NCI-H2029 treated with DMSO at 0.1 percent for 48 hours (cell line): ENCODE measurements at regions not wholly inside any gene's neighbourhood (a gene's known extent, or its start where the extent isn't known, plus 50 kb on each side); places are given as distances from the start of the nearest gene placed in this dataset.

ENCODE experiments used
- DNase-seq: peaks from one replicate; lab custom pipeline; 2025; lab: John Stamatoyannopoulos, UW

DNA sequence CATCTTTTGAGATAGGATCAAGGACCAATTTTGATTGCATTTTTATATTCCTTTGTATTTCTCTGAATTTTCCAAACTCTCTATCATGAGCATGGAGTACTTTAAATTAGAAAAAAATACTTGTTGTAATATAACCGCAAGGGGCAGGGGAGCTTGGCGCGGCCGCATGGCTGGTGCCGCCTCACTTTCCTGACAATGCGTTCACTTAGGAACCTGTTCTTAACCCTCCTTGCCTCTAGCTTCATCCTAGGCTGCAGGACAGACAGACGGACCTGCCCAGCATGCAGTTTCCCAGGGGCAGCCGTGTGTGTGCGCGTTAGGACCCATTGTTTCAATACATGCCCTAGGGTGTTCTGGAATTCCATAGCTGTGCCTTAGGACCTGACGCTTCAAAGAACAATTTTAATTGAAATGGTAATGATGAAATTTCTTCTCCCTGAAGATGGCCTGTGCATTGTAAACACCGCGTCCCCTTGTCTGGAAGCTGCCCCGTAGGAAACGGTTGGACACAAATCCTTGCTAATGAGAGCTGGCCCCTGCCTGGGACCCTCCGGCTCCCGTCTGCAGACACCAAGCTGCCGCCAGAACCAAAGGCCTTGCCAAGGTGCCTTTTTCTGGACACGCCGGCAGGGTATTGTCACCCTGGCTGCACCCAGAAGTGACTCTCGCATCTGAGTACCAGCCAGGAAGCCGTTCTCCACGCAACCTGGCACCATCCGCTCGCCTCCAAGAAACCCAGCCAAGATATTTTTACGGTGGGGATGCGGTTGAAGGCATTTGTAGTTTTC is 466.4 kb downstream of the NPHP4 start:
- DNase-seq: no peak

DNA sequence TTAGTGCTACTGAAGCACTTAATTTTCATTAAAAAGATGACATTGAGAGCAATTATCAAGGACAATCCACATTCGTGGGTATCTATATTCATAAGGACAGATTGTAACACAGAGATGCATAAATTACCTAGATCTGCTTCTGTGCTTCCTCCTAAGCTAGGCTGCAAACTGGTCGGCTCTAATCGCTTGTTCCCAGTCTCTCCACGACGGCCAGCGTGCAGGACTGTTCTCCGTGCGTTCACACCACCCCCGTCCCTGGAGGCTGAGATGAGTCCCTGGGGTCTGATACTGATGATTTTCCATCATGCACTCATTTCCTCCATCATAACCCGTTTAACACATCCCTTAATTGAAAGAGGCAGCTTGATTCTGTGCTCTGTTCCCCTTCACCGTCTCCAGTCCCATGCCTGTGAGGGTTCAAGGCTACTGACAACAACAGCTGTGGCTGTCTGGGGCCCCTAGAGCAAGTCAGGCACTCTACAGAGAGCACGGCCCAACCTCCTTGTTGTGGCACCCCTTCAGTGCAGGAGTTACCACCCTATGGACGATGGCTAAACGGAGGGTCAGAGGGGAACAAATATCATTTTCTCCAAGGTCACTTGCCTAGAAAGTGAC is 469.6 kb downstream of the NPHP4 start:
- no peak for DNase-seq

DNA sequence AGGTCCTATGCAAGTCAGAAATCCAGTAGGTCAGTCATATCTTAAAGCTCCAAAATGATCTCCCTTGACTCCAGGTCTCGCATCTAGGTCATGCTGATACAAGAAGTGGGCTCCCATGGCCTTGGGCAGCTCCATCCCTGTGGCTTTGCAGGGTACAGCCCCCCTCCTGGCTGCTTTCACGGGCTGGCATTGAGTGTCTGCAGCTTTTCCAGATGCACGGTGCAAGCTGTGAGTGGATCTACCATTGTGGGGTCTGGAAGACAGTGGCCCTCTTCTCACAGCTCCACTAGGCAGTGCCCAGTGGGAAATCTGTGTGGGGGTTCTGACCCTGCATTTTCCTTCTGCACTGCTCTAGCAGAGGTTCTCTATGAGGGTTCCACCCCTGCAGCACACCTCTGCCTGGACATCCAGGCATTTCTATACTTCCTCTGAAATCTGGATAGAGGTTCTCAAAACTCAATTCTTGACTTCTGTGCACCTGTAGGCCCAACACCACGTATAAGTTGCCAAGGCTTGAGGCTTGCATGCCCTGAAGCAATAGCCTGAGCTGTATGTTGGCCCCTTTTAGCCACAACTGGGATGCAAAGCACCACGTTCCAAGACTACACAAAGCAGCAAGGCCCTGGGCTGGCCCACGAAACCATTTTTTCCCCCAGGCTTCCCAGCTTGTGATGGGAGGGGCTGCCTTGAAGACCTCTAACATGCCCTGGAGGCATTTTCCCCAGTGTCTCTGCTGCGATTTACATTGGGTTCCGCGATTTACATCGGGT is 472.7 kb downstream of the NPHP4 start:
- DNase-seq: no peak

DNA sequence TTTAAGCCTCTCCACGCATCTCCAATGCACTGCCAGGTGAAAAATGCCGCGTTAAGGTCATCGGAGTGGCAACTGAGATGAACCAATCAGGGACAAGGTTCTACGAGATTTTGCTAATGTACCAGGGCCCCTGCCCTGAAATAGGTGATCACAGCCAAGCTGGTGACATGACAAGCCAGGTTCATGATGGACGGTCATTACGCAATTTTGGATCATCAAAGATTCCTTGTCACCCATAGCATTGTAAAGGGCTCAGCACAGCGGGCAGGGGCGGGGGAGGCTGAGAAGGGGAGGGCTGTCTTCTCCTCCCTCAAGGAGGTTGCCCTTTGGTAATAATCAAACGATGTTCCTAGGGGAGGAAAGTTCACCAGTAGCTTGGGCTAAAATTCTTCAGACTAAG is 475.5 kb downstream of the NPHP4 start:
- DNase-seq: no peak

DNA sequence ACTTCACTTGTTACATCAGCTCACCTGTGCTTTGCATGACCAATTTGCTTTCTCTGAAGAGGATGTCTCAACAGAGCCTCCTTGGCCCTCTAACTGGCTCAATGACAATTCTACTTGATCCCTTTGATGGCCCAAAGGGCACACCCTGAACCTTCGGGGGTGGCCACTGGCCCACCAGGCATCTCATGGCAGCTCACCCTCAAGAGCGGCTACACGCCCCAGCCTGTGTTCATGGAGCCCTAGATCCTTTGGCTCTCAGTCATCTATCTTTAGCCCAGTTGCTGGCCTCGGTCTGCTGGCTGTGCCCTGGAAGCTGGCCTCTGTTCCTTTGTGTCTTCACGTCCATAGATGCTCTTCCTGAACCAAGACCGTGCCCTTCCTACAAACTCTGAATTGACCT is 476.7 kb downstream of the NPHP4 start:
- DNase-seq: no peak

DNA sequence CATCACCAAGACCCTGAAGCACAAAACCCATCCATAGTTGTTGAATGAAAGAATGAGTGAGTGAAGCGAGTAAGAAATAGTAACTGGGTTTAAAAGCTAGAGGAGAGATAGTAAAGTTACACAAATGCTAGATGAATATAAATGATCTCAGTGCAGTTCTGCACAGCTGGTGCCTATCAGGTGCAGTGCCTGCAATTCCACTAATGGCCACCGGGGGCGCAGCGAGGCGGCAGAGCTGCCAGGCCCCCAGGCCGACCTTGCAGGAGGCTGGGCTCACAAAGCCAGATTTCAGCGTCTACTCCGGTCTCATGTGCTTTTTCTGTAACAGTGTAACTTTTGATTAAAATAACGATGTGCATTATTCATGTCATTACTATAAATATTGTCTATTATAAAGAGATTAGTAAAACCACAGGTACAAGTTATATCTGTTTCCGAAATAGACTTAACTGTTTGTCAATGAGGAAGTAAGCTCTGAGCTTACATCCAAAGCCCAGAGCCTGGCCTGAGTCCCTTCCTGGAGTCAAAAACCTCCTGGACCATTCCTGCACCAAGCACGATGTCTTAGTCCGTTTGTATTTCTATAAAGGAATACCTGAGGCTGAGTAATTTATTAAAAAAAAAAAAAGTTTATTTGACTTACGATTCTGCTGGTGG is 477.6 kb downstream of the NPHP4 start:
- peak; percentile 76 for DNase-seq

DNA sequence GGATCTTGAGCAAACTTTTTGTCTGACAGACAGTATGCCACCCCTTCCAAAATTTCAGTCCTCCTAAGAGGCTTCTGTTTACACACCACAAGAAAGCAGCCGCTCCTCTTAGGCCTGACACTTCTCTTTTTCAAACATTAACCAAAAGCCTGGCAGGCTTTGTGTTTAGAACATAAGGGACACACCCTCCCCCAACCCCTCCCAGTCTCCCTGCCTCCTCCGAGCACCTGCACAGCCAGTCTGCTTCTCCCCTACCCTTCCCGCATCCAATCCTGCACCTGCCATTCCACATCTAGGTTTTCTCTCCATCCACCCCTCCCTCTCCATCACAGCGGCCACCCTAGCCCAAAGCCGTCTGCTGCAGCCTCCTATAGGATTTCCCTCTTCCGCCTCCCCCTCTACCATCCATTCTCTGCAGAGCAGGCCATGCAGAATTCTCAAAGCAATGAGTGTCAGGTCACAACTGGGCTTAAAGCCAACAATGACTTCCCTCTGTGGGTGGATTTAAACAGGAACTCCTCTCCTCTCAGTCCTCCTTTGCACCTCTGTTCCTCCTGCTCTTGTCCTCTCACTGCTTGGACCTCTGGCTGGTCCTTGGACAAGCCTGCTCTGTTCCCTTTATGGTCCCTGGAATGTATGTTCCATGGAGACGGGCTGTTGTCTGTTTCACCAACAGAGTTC is 478.2 kb downstream of the NPHP4 start:
- peak; percentile 91 for DNase-seq

DNA sequence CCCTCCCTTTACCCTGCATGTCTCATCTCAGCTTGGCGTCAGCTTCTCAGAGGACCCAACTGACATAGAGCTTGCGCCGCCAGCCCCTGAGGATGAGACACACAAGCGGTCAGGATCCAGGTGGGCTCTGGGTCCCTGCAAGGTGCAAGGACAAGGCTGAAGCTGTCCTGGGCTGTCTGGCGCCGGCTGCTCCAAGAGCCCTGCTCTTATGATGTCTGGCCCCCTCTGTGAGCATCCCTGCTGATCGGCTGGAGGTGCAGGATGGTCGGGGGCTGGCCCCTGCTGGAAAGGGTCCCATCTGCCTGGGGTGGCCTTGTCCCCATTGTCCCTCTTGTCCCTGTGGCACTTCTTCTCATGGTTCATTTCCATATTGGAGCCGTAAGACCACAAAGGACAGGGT is 479.0 kb downstream of the NPHP4 start:
- no peak for DNase-seq

DNA sequence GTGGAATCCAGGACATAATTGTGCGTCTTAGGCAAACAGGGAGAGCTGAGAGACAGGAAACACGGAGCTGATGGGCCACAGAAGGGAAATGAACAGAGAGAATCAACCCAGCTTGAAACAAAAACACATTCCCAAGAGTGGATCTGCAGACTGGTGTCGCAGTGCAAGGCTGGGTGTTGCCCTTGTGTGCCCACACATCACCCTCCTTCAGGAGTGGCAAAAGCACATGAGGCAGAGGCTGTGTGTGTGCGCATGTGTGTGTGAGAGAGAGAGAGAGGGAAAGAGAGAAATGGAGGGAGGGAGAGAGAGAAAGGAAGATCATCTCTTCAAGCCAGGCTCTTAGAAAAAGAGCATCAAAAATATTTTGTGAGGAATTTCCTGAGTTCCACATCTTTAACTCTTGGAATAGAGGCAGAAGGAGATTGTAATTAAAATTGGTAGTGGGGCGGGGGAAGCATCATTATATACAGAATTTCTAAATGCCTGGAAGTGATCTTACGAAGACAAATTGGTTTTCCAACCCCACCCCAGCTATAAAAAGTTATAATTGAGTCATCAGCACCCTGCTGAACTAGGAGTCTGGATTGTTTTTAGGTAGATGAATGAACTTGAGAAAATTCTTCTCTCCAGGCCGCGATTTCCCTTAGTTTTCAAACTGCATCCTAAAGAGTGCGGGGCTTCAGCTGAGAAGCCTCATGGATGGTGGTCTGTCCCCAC is 480.7 kb downstream of the NPHP4 start:
- DNase-seq: no peak

DNA sequence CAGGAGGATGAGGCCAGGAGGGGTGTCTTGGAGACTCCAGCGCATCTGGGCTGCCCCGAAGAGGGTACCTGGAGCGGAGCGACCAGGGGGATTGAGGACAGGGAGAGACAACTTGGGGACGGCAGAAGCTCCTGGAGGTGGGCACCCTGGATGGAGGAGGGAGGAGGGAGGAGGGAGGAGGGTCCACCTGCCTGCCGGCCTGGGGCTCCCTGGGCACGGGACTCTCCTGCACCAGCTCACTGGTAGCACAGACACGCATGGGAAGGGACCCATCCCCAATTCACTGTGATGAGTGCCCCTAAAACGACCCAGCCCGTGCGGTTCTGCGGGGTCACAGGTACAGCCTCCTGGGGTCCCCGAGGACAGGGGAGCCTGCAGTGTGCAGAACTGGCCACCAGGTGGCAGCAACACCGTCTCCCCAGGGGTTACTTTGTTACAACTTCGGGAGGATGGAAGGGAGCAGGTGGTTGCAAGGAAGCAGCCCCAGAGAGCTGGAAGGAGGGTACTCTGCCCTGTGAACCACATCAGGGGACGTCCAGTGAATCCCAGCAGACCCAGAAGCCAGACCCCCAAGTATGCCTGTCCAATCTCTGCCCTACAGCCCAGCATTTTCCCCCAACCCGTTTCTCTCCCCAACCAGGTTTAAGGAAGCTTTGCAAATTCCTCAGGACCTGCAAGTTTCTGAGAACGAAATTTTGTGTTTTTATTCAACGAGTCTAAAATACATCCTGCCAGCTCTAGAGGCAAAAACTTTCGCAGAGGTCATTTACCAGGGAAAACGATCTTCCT is 482.4 kb downstream of the NPHP4 start:
- DNase-seq: no peak

DNA sequence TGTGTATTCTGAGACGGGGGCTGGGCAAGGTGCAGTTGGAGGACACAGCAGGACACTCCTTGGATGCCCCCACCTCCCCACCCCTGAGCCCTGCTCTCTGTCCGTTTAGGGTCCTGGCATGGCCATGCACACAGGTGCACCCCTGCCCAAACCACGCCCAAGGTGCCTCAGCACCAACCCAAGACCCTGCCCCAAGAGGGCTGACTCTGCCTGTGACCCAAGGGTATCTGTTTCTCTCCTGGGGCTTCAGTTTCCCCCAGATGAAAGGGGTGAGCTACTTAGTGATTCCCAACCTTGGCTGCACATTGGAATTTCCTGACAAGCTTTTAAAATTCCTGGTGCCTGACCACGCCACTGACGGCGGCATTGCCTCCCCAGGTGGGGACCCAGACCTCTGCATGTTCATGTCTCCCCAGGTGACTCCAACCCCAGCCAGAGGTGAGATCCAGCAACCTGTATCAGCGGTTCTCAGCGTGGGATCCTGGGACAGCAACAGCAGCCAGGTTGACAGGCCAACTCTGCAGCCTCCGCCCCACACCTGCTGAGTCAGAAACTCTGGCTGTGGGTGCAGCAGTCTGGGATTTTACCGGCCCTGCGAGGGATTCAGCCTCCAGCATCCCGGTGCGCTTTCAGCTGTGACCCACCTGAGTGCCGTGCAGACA is 483.4 kb downstream of the NPHP4 start:
- DNase-seq: no peak

DNA sequence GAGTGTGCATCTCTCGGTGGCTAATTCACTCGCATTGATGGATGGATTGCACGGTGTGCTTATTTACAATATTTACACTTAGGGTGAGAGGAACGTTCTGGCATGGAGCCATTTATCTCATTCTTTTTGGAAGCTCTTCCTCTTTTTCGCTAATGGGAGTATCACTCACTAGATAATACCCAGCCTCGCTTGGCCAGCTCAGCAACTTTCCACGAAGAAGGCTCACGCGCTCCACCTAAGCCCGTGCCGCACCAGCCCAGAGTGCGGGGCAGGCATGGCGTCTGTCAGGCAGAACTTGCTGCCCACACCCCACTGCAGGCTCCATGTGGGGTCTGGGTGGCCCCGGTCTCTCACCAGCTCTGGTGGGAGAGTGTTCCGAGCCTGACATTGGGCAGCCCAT is 484.9 kb downstream of the NPHP4 start:
- DNase-seq: peak; percentile 39

DNA sequence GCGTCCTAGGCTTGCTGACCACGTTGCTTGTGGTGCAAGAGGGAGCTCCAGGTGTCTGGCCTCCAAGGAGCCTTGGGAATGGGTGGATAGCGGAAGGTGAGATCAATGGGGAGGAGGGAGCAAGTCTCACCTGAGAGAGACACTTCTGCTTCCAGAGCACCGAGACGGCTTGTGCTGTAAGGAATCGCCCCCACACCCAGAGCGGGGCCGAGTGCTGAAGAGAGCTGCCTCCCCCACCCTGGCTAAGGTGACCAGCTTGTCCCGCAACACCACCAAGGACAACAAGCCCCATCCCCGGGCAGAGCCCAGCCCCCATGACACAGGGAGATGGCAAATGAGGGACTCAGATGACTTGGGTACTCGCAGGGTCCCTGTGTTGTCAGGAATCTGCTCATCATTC is 485.6 kb downstream of the NPHP4 start:
- no peak for DNase-seq

DNA sequence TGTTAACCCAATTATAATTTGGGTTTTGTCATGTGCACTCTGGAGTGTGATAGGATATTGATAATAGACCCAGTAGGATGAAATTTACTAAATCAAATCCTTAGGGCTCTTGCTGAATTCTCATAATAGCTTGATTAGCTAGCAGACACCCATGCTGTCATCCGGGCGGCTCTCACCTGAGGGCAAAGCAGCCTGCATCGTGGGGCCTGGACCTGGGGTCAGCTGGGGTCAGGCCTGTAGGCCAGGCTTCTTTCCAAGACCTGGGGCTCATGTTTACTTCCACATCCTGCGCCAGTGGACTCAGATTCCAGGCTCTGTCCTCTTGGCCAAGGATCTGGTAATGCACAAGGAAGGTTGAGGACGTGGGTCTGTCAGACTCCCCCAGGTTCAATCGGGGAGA is 486.3 kb downstream of the NPHP4 start:
- DNase-seq: no peak

DNA sequence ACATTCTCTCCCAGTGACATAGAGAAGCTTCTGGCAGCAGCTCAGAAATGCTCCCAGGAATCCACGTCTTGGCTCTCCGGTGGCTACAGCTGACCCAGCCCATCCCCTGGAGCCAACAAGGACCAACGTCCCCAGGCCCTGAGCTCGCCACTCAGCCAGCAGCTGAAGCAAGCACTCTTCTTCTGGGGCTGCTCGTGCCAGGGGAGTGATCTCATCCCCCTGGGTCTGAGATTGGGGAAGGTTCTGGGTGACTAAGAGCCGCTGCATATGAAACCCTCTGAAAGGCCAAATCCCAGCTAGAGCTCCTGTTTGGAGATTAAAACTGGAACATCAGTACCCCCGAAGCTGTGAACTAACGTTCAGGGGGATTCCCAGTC is 487.9 kb downstream of the NPHP4 start:
- no peak for DNase-seq

DNA sequence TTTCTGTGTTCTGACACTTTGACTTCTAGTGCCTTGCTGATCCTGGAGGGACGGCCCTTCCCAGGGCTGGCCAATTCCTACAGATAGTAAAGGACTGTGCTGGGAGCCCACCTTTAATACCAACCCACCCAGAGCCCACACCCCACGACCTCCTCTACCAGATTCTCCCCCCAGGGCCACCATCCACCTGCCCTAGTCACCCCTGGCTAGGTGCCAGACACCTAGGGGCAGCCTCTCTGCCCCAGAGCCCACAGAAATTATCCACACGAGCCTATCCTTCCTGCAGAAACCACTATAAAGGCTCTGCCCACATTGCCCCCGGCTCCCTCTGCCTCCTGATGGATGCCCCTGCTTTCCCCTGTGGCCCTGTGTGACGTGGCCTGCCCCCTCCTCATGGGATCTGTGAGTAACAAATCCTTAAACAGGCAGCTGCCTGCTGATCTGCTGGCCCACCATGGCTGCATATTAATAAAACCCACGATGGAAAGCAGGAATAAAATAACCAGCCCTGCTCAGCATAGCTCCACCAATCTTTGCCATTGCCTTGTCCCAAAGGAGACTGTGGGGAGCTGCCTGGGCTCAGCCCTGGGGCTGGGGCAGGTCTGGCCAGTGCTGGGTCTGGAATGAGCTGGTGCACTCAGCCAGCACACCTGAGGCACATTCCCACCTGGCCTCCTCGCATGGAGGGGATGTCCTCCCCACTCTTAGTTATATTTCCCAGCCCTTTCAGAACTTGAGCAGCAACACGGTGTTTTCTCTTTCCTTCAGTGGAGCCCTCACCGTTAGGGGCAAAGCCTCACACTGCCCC is 488.5 kb downstream of the NPHP4 start:
- no peak for DNase-seq

DNA sequence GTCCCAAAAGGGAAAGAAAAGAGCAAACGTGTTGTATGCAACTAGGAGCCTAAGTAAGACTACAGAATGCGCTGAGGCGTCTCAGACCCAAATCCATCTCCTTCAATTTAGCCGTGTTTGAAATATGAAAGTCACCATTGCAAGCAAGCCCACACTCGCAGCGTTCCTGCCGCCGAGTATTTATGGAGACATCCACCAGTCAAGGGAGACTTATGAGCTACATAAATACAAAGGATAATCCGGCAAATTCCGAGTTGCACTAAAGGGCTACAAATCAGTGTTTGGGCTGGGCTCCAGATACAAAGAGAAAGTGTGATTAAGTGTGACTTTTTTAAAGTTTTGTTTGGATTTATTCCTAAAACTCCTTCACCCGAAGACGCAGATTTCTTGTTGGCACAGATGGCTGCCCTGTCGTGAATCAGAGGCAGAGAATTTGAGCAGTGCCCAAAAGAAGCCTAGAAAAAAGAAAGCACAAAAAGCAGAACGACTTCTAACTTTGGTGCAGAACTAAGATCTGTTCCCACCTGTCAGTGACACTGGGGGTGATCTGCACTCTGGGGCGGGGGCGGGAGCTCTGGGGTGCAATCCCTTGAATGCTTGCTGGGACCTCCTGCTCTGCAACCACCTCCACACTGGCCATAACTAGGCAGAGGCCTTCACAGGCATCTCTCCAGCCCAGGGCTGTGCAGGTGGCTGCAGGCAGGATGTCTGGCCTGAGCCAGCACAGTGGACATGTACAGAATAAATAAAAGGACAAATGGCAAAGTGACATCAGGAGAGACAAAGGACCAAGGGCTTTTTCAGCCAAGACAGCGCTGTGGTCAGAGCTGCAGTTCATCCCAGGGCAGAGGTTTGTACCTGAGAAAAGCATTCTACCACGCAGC is 489.7 kb downstream of the NPHP4 start:
- no peak for DNase-seq
